DMS53 treated with DMSO at 0.1 percent for 48 hours (cell line): ENCODE measurements at regions not wholly inside any gene's neighbourhood (a gene's known extent, or its start where the extent isn't known, plus 50 kb on each side); places are given as distances from the start of the nearest gene placed in this dataset.
"Not testable (repeated sequence)": the region's sequence is repeated elsewhere in the genome, so short reads cannot be mapped to it uniquely, and the experiment has no call there.

Experiments used
- DNase-seq: peaks from one replicate; lab custom pipeline; 2025; ENCODE audit not compliant: unreplicated experiment; lab: John Stamatoyannopoulos, UW

DNA sequence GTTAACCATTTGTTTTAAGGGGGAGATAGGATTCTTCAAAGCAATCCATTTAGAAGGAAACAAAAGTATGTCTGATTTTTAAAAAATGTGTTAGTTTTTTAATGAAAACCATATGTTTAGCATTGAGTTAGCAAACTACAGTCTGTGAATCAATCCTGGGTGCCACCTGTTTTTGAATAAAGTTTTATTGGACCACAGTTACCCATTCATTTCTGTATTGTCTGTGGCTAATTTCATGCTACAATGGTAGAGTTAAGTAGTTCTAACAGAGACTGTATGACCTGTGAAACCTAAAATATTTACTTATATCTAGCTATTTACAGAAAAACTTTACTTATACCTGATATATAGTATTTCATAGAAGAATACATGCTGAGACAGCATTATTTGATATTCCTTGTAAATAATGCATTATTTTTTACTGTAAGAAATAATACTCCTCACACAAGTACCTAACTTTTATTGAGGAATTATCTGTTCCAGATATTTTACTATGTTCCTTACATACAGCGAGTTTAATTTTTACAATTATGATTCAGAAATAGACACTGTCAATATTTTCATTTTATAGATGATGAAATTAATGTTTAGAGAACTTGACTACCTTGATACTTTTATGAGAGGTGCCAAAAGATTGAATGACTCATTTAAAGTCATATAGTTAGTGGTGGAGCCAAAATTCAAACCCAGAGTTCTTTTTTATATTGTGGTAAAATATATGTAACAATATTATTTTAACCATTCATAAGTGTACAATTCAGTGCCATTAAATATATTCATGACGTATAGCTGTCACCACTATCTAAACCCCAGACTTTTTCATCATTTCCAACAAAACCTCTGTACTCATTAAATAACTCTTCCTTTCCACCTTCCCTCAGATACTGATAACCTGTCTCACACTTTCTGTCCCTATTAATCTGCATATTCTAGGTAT is 122.0 kb downstream of the GLUD2 start:
- DNase-seq = no peak

DNA sequence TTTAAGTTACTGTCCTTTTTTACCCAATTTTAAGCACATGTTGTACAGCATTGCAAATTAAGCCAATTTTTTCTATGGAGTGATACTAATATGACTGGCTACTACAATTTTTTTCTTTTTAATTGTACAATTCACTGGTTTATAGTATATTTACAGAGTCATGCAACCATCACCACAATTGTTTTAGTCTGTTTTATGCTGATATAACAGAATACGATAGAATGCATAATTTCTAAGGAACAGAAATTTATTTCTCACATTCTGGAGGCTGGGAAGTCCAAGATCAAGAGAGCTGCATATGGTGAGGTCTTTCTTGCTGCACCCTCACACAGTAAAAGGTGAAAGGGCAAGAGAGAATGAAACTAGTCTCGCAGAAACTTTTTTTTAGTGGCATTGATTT is 125.3 kb downstream of the GLUD2 start:
- DNase-seq = no peak

DNA sequence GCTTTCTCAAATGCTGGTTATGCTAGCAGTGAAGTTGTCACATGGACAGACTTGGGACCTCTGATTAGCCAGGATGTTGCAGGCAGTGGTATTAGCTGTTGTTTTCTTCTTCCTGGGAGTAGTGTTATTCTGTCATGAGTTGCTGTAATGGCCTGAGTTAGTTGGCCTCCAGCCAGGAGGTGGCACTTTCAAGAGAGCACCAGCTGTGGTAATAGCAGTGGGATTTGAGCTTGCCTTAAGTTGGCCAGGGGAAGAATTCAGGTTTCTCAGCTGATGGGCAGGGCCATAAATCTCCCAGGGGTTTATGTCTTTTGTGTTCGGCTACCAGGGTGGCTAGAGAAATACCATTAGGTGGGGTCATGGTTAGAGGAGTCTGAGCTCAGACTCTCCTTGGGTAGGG is 132.6 kb downstream of the GLUD2 start:
- DNase-seq = no peak

DNA sequence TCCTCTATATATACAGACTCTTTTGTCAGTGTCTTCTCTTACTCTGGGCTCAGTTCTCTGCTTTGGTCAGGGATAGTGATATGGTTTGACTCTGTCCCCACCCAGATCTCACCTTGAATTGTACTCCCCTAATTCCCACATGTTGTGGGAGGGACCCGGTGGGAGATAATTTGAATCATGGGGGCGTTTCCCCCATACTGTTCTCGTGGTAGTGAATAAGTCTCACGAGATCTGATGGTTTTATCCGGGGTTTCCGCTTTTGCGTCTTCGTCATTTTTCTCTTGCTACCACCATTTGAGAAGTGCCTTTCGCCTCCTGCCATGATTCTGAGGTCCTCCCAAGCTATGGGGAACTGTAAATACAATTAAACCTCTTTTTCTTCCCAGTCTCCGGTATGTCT is 144.4 kb downstream of the GLUD2 start:
- no peak for DNase-seq

DNA sequence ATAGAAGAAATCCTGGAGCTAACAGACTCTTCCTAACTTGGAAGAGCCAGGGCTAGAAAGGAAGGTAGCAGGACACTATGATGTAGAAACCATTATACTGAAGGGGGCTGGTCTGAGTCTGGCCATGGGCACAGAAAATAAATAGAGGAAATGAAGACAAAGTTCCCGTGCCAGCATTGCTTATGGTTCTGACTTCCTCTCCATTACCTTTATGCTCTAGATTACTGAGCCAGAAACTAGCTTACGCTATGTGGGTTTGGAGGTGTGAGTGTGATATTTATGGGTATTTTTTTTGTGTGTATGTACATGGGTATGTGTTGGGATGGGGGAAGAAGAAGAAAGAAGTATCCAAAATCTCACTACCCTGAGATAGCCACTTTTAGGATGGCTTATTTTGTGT is 148.3 kb downstream of the GLUD2 start:
- DNase-seq = no peak

DNA sequence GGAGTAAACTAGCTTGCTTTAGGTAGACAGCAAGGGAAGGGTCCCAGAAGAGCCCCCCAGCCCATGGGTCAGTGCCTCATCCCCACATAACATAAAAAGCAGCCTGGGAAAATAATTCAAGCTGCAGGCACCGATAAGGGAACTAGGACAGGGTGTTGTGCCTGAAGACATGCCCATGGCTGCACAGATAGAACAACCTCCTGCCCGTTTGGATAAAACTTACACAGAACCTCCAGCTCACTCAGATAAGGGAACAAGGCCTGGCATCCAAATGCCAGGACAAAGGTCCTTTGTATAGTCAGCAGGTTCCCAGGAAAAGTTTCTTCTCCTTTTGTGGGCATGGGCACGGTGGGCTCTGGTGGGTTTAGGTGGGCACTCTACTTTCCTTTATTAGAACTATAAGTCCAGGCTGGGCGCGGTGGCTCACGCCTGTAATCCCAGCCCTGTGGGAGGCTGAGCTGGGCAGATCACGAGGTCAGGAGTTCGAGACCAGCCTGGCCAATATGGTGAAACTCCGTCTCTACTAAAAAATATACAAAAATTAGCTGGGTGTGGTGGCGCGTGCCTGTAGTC is 149.5 kb downstream of the GLUD2 start:
- DNase-seq = not testable (repeated sequence)

DNA sequence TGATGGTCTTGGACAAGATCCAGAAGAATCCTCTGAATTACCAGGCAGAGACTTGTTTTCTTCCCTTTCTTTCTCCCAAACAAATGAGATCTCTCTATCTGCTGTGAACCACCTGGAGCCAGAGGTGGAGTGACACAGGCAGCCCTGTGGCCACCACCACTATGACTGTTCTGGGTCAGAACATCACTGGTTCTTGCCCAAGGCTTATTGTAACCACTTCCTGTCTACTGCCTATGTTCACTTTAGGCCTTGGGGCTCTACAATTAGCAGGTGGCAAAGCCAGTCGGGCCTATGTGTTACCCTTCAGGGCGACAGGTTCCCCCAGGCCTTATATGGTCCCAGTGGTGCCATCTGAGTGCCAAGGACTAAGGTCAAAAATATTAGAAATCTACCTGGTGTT is 161.2 kb downstream of the GLUD2 start:
- no peak for DNase-seq

DNA sequence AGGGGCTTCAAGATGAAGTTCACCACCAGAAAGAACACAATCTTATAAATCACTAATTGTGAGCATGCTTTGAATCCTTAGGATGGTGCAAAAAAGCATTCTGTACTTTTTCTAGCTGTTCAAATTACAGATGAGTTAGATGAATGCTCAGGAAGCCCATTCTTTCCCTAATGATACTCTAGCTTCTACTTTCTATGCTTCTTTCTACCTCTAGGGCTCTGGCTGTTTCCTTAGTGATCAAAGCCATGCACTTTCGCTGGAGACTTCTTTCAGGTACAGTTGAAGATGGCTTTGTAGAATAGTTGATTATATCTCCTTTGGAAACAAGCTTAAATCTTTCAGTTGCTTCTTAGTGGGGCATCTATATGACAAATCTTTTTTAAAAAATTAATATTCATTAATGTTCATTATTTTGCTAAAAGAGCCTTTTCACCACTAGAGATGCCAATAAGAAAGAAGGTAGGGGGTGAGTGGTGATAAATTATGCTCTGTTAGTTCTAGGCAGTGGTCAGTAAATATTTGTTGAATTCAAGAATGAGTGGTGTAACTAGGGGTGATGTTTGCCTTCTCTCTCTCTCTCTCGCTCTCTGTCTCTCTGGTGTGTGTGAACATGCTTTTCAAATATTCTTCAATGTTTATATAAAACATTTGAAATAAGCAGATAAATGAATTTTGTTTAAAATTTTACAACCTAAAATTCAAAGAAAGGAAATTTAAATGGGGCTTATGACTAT is 169.4 kb downstream of the GLUD2 start:
- no peak for DNase-seq

DNA sequence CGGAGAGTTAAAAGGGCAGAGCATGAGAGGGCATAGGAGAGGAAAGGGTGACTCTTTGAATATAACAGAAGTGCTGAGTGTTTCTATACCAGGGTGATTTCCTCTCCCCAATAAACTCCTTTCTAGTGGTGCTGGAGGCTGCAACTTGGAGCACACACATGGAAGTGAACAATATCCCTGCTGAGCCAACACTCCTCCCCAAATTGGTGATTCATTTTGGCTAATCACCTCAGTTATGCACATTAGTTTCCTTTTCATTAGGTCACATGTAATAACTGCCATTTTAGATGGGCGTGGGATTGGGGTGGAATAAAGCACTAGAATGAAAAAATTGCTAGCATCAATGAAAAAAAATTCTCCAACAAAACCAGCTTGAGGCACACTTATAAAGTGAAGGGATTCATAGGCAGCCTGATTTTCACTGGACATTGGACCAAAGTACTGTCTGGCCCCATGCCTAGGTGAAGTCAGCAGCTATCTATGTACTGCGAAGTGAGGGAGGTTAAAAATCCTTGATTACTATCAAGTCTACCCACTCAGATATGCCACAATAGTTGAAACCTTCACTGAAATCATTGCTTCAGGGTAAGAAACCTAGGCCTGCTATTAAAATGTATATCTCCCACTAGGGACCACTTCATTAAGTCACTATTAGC is 174.0 kb downstream of the GLUD2 start:
- no peak for DNase-seq

DNA sequence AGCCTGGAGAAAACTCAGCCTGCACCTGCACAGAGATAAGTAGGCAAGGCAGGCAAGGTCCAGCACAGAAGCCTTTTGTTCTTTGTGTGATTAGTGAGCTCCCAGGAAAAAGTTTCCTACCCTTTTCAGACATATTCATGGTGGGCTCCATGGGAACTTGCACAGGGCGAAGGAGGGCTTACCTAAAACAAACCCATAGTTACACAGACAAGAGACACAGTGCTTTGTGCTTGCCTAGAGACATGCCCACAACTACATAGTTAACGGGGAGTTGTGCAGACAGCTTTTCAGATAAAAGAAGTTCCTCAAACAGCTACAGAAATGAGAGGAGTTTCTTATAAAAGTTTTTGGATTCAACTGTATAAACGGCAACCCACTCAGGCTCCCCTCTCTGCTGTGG is 180.5 kb downstream of the GLUD2 start:
- DNase-seq = no peak

DNA sequence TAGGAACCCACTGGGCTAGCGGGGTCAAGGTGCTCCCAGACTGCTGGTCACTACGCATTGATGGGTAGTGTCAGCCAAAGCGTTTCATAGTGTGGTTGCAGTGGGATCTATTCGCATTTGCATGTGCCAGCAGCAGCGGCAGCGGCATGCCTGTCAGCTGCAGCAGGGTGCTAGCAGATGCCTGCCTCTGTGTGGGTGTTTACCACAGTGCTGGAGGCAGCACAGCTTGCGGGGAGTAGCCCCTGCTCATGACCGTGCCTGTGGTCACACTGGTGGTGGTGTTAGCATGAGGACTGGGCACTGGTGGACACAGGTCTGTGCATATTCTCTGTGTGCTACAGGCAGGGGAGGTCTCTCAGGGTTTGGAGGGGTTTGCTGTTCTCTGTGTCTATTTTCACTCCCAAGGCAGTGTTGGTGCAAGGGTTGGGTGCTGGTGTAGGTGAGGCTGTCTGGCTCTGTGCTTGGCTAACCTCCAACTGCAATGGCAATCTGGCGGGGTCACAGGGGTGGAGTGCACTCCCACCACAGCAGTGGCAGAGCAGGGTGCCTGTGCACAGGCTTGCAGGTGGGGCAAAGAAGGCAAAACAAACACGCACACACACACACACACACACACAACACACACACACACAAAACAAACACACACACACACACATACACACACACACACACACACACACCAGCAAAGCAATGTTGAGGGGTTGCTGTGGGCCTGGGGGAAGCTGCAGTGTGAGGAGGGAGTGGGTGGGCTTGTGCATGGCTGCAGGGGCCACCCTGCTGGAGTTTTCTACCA is 184.4 kb downstream of the GLUD2 start:
- DNase-seq = no peak

DNA sequence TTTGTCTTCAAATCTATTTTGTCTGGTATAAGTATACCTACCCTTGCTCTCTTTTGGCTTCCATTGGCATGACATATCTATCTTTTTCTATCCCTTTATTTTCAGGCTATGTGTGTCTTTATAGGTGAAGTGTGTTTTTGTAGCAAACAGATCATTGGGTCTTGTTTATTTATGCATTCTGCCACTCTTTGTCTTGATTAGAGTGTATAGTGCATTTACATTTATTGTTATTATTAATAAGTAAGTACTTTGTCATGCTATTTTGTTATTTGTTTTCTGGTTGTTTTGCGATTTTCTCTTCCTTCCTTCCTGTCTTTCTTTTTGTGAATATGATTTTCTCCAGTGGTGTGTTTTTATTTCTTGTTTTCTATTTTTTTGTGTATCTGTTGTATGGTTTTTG is 188.6 kb downstream of the GLUD2 start:
- no peak for DNase-seq

DNA sequence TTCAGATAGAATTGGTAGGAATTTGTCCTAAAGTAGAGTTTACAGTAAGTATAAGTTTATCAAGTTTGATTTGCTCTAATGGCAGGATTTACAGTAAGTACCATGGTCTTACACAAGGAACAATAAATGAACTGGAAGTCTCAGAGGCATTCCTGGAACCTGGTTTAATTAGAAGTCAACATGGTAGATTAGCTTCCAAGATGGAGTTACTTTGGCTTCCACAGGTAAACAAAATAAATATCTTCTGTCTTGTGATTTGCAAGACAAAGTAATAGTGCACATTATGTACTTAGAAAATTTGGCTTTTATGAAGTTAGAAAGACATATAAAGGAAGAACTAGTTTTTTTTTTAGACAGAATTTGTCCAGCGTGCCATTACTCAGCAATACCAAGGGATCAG is 190.7 kb downstream of the GLUD2 start:
- DNase-seq = no peak

DNA sequence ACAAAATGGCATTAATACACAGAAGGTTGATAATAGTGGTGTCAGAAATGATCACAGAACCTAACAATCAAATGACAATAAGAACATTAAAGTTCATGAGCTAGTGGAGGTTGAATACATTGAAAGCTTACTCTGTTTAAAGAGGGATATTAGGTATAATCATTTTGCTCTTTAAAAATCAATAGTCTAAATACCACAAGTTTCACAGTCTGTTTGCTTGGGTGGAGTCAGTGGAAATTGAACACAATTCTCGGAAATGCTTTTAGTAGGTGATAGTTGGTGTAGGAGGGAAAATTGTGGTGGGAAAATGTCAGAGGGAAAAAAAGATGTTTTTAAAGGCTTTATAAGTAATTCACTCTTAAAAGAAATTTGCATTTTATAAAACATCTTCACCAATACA is 197.1 kb downstream of the GLUD2 start:
- no peak for DNase-seq

DNA sequence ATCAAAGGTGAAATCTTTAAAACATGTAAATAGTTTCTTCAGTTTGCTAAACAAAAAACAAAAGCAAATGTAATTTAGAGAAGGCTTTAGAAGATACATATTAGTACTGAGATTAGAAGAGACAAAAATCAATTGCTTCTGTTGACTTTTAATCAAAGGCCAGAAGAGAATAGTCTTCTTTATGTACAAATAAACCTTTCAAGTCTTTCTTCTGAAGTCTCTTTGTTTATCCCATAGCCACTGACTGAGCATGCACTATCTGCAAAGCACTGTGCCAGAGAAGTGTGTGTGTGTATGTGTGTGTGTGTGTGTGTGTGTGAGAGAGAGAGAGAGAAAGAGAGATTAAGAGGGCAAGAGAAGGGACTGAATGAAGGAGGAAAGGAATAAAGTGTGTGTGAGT is 198.4 kb downstream of the GLUD2 start:
- DNase-seq = no peak

DNA sequence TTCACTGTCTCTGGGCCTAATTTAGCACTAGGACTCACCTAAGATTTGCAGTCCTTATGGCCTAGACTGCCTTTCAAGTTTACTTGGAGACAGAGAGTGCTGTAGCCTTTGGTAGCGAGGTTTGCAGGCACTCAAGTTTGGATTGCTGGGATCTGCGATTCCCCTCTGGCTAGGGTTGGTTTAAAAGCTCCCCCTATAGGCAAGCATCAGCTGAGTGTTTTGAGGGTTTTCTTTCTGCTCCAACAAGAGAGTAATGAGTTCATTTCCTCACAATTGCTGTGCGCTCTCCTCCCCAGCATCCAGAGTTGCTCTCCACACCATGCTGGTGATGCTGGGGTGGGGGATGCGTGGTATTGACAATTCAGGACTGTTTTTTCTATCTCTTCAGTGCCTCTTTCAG is 206.9 kb downstream of the GLUD2 start:
- no peak for DNase-seq

DNA sequence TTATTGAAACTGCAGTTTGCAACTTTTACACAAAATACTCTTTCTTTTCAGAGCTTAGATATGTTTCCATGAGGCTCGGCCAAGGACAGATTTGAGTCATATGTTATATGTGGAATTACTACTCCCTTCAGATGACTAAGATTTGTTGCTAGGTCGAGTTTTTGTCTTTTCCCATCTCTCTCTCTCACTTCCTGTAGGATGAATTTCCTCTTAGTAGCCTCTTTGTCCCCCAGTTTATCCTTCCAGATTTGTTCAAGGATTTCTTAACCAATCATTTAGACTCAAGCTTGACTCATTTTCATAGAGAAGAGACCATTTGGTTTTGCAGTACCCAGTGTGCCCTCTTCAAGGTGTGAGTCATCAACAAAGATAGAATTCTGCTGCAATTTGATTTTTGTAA is 209.2 kb downstream of the GLUD2 start:
- DNase-seq = no peak

DNA sequence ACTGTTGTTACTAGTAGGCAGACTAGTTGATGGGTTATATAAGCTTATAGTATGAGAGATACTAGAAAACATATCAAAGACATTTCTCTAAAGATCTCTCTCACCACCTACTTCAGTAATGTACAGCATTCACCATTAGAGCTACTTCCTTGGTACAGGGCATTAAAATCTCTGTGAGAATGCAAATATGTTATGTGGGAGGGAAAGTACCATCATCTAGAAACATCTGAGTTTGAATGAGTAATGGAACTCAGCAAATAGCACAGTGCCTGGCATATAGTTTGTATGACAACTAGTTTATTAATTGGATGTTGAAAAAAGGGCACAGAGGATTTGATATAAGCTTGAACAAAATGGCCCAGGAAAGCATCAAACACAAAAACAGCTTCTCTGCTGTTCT is 211.1 kb downstream of the GLUD2 start:
- no peak for DNase-seq

DNA sequence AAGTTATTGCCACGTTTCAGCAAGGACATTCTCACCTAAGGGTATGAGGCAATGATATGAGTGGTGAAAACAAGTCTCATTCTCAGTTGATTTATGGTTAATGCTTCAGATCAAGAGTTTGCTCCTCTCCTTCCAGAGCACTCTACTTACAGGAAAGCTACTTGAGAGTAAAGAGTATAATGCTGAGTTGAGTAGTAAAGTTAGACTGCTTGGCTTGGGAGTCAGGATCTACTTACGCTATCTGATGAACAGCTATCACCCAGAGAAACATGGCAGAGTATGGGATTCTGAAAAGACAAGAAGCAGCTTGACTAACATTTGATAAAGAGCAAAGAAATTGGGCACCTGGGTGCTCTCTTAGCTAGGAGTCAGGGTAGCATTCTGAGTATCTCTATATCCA is 211.8 kb downstream of the GLUD2 start:
- DNase-seq = no peak

DNA sequence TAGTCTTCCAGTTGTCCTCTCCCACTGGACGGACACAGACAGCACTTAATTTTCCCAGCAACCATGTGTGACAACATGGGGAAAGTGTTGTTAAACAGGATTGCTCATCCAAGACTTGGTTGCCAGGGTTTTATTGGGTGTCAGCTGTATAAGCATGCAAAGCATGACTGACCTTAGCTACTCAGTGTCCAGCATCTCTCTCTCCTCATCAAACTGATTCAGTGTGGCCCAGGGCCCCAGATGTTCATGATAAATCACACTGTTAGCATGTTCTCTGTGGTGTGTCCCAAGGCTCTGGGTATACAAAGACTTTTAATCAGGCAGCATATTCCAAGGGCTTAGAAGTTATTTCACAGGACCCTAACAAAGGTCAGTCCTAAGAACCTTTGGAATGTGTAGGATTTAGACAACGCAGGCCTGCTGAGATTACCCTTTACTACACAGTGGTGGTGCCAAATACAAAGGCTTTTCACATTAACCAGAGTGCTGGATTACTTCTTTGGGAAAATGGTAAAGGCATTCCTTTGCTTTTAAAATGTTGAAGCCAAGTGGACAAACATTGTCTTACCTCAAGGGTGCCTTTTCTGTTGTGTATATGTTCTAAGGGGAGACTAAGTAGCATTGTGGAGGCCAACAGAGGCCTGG is 213.3 kb downstream of the GLUD2 start:
- DNase-seq = no peak
